ENCODE measurements at regions not wholly inside any gene's neighbourhood (a gene's known extent, or its start where the extent isn't known, plus 50 kb on each side); places are given as distances from the start of the nearest gene placed in this dataset.
A peak's percentile ranks its signal among the peaks of the same experiment; 100 is the strongest.

DNA sequence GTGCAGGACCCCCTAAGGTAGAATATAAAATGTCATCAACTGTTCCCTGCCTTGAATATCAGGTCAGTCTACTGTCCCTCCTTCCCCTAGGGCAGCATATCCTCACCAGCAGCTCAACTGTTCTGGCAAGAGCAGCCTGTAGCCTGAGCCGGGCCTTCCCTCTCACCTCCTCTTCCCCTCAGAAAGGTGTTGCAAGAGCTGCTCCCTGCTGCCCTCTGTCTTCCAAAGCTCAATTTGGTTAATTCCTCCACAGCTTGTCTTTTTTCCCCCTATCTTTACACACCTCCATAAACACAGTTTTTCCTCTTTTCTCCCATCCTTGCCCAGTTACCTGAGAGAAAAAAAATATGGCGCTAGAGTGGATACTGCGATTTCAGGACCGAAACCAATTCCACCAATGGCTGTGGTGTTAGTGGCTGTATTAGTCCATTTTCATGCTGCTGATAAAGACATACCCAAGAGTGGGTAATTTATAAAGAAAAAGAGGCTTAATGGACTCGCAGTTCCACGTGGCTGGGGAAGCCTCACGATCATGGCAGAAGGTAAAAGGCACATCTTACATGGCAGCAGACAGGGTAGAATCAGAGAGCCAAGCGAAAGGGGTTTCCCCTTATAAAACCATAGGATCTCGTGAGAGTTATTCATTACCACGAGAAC lies 184.7 kb downstream of the MREG start (continued):
- TF ChIP-seq ZNF232 (CRISPR knock-in tag; IDR thresholded peaks at IDR 0.05; ENCODE audit: borderline replicate concordance) (no peak), HDAC2 (CRISPR knock-in tag; IDR thresholded peaks at IDR 0.05) (peak; percentile 53; the same call in 1 of the 2 replicates), MYC (CRISPR knock-in tag; IDR thresholded peaks at IDR 0.05; ENCODE audit: borderline replicate concordance) (no peak), FOXK1 (CRISPR knock-in tag; IDR thresholded peaks at IDR 0.05; ENCODE audit: borderline replicate concordance, low read depth) (peak; percentile 52; the same call in 1 of the 2 replicates), XBP1 (CRISPR knock-in tag; IDR thresholded peaks at IDR 0.05) (no peak), JARID2 (CRISPR knock-in tag; IDR thresholded peaks at IDR 0.05; ENCODE audit: insufficient replicate concordance) (no peak), CHD4 (IDR thresholded peaks at IDR 0.05; ENCODE audit: borderline replicate concordance, low read length) (no peak), RXRA (CRISPR knock-in tag; IDR thresholded peaks at IDR 0.05) (peak; percentile 43; the same call in 1 of the 2 replicates), ZFP36 (IDR thresholded peaks at IDR 0.05; ENCODE audit: borderline replicate concordance, low read depth, low read length, partially characterized antibody) (no peak), ZNF235 (CRISPR knock-in tag; IDR thresholded peaks at IDR 0.05; ENCODE audit: borderline replicate concordance) (no peak), NCOR1 (IDR thresholded peaks at IDR 0.05; ENCODE audit: borderline replicate concordance, low read length) (no peak), REPIN1 (CRISPR knock-in tag; IDR thresholded peaks at IDR 0.05; ENCODE audit: borderline replicate concordance, low read depth) (peak; percentile 43; the same call in 1 of the 2 replicates)
- TF ChIP-seq, protein P1, sequence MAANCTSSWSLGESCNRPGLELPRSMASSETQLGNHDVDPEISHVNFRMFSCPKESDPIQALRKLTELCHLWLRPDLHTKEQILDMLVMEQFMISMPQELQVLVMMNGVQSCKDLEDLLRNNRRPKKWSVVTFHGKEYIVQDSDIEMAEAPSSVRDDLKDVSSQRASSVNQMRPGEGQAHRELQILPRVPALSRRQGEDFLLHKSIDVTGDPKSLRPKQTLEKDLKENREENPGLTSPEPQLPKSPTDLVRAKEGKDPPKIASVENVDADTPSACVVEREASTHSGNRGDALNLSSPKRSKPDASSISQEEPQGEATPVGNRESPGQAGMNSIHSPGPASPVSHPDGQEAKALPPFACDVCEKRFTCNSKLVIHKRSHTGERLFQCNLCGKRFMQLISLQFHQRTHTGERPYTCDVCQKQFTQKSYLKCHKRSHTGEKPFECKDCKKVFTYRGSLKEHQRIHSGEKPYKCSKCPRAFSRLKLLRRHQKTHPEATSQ (CRISPR knock-in tag; IDR thresholded peaks at IDR 0.05; ENCODE audit: borderline replicate concordance): no peak; the same call in 1 of the 2 replicates
- TF ChIP-seq, protein P2, sequence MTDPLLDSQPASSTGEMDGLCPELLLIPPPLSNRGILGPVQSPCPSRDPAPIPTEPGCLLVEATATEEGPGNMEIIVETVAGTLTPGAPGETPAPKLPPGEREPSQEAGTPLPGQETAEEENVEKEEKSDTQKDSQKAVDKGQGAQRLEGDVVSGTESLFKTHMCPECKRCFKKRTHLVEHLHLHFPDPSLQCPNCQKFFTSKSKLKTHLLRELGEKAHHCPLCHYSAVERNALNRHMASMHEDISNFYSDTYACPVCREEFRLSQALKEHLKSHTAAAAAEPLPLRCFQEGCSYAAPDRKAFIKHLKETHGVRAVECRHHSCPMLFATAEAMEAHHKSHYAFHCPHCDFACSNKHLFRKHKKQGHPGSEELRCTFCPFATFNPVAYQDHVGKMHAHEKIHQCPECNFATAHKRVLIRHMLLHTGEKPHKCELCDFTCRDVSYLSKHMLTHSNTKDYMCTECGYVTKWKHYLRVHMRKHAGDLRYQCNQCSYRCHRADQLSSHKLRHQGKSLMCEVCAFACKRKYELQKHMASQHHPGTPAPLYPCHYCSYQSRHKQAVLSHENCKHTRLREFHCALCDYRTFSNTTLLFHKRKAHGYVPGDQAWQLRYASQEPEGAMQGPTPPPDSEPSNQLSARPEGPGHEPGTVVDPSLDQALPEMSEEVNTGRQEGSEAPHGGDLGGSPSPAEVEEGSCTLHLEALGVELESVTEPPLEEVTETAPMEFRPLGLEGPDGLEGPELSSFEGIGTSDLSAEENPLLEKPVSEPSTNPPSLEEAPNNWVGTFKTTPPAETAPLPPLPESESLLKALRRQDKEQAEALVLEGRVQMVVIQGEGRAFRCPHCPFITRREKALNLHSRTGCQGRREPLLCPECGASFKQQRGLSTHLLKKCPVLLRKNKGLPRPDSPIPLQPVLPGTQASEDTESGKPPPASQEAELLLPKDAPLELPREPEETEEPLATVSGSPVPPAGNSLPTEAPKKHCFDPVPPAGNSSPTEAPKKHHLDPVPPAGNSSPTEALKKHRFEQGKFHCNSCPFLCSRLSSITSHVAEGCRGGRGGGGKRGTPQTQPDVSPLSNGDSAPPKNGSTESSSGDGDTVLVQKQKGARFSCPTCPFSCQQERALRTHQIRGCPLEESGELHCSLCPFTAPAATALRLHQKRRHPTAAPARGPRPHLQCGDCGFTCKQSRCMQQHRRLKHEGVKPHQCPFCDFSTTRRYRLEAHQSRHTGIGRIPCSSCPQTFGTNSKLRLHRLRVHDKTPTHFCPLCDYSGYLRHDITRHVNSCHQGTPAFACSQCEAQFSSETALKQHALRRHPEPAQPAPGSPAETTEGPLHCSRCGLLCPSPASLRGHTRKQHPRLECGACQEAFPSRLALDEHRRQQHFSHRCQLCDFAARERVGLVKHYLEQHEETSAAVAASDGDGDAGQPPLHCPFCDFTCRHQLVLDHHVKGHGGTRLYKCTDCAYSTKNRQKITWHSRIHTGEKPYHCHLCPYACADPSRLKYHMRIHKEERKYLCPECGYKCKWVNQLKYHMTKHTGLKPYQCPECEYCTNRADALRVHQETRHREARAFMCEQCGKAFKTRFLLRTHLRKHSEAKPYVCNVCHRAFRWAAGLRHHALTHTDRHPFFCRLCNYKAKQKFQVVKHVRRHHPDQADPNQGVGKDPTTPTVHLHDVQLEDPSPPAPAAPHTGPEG (CRISPR knock-in tag; IDR thresholded peaks at IDR 0.05): no peak
- TF ChIP-seq, protein P3, sequence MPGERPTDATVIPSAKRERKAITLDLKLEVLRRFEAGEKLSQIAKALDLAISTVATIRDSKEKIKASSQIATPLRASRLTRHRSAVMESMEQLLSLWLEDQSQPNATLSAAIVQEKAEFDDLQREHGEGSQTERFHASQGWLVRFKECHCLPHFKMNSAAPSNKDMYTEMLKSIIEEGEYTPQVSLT (CRISPR knock-in tag; IDR thresholded peaks at IDR 0.05; ENCODE audit: borderline replicate concordance, low read depth): no peak
- TF ChIP-seq, protein P4, sequence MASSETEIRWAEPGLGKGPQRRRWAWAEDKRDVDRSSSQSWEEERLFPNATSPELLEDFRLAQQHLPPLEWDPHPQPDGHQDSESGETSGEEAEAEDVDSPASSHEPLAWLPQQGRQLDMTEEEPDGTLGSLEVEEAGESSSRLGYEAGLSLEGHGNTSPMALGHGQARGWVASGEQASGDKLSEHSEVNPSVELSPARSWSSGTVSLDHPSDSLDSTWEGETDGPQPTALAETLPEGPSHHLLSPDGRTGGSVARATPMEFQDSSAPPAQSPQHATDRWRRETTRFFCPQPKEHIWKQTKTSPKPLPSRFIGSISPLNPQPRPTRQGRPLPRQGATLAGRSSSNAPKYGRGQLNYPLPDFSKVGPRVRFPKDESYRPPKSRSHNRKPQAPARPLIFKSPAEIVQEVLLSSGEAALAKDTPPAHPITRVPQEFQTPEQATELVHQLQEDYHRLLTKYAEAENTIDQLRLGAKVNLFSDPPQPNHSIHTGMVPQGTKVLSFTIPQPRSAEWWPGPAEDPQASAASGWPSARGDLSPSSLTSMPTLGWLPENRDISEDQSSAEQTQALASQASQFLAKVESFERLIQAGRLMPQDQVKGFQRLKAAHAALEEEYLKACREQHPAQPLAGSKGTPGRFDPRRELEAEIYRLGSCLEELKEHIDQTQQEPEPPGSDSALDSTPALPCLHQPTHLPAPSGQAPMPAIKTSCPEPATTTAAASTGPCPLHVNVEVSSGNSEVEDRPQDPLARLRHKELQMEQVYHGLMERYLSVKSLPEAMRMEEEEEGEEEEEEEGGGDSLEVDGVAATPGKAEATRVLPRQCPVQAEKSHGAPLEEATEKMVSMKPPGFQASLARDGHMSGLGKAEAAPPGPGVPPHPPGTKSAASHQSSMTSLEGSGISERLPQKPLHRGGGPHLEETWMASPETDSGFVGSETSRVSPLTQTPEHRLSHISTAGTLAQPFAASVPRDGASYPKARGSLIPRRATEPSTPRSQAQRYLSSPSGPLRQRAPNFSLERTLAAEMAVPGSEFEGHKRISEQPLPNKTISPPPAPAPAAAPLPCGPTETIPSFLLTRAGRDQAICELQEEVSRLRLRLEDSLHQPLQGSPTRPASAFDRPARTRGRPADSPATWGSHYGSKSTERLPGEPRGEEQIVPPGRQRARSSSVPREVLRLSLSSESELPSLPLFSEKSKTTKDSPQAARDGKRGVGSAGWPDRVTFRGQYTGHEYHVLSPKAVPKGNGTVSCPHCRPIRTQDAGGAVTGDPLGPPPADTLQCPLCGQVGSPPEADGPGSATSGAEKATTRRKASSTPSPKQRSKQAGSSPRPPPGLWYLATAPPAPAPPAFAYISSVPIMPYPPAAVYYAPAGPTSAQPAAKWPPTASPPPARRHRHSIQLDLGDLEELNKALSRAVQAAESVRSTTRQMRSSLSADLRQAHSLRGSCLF (CRISPR knock-in tag; IDR thresholded peaks at IDR 0.05; ENCODE audit: borderline replicate concordance): no peak

Measured in HepG2 (cell line).